Activated CD8-positive, alpha-beta memory T cell treated with anti-CD3 and anti-CD28 coated beads, Interleukin-2, amount 50 U/mL, for 1 hour (primary cell): ENCODE measurements at regions not wholly inside any gene's neighbourhood (a gene's known extent, or its start where the extent isn't known, plus 50 kb on each side); places are given as distances from the start of the nearest gene placed in this dataset.

Source experiments
- DNase-seq: peaks from one replicate; pipeline ENCODE4 v3.0.0-alpha.2; 2020; ENCODE audit errors: extremely low read depth

- no peak for DNase-seq
These were observed 409.3 kb upstream of the SLC24A2 start for GRCh38 chr9:20197976-20198685.

DNA sequence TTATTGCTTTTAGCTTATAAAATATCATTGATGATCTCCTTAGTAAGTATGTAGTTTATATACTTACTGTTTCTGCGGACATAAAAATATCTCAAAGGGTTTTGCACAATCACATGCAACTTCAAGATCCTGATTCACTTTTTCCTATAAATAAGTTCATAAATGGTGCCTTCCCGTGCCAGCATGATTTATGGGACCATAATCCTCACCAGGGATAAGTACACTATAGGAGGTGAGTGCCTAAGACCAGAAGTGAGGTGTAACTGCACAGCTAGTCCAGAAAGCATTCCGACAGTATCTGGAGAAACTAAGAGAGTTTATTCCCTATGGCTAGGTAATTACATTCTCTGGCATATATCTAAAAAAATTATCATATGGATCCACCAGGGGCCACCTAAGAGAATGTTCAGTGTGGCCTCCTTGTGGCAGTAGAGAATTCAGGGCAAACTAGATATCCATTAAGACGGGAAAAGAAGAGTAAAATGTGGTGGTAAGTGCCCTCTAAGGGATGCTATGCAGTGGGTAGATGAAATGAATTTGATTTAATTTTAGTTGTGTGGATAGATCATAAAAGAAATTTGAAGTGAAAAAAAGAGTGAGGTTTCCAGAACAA is 402.5 kb upstream of the SLC24A2 start:
- no peak for DNase-seq

- no peak for DNase-seq
These were observed 401.0 kb upstream of the SLC24A2 start for GRCh38 chr9:20189871-20190270.

GRCh38 chr9:20188616-20189369 is 400.0 kb upstream of the SLC24A2 start:
- DNase-seq: no peak

GRCh38 chr9:20187318-20187717 is 398.5 kb upstream of the SLC24A2 start:
- DNase-seq: no peak

DNA sequence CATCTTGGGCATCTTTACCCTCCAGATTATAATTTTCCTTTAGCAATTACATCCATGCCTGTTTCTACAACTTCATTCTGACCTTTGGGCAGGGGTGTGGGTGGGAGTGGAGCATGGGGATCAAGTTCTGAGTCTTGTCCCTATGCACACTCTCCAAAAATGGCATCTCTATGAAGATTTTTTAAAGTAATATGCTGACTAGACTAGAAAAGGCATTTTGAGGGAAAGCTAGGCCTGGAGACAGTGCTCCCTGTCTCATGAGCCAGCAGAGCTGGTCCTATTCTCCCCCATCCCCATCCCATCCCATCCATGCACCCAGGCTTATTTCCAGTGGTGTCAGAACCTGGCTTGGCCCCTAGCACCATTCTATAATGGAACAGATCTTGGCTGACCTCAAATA is 398.0 kb upstream of the SLC24A2 start:
- no peak for DNase-seq

- no peak for DNase-seq
These were observed 397.4 kb upstream of the SLC24A2 start for GRCh38 chr9:20186231-20186630.

DNA sequence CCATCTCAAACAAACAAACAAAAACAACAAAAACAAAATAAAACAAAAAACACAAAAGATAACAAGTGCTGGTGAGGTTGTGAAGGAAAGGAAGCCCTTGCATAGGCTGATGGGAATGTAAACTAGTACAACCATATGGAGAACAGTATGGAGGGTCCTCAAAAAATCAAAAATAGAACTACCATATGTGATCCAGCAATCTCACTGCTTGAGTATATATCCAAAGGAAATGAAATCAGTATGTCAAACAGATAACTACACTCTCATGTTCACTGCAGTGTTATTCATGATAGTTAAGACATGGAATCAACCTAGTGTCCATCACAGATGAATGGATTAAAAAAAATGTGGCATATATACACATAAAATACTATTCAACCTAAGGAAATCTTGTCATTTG is 395.7 kb upstream of the SLC24A2 start:
- no peak for DNase-seq

DNA sequence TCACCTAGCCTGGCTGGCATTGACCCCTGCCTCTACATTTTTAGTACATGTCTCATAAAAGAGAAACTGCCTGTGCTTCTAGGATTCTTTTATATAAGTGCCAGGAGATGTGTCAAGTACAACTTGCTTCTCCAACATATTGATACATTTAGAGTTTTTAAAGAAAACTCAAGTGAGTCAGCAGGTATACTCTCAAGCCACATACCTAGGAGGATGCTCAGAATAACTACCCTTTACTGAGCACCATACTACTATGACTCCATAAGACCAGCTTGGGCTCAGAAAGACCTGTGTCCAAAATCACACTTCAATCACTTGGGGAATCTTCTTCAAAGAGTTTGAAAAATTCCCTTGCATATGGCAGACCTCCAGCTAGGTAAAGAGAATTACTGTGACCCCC is 389.8 kb upstream of the SLC24A2 start:
- DNase-seq: no peak

GRCh38 chr9:20178197-20178596 is 389.4 kb upstream of the SLC24A2 start:
- DNase-seq: no peak

GRCh38 chr9:20170122-20170521 is 381.3 kb upstream of the SLC24A2 start:
- no peak for DNase-seq

GRCh38 chr9:20152151-20152725 is 363.4 kb upstream of the SLC24A2 start:
- no peak for DNase-seq

DNA sequence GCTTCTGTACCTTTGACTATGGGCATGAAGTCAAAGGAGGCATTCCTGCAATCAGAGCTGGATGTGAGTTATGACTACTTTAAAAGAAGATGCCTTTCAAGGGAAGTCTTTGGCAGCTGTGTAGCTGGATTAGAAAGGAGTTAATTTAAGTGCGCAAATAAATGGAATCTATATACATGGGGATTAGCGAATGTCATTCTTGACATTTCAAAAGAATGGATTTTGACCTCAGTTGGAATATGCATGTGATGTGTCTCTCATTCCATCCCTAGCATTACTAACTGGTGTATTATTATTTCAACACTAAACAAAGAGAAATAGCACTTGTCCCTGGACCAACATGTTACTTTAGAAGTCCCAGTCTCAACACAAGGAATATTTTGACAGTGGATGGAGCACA is 359.6 kb upstream of the SLC24A2 start:
- no peak for DNase-seq

DNA sequence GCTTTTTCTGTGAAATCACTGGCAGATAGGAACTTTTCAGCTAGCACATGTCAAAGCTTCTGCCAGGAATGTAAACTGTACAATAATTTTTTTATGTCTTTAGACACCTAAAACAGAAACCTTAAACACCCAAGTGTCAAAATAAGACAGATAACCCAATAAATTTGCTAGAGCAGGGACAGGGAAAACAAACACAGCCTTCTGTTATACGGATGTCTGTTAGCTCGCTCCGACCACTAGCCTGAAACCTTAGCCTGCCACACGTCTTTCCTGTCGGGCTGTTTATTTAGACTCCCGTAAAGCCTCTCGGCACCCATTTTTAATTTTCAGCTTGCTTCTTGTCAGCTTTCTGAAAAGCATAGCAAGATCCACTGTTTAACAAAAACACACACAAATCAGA is 355.4 kb upstream of the SLC24A2 start:
- no peak for DNase-seq

DNA sequence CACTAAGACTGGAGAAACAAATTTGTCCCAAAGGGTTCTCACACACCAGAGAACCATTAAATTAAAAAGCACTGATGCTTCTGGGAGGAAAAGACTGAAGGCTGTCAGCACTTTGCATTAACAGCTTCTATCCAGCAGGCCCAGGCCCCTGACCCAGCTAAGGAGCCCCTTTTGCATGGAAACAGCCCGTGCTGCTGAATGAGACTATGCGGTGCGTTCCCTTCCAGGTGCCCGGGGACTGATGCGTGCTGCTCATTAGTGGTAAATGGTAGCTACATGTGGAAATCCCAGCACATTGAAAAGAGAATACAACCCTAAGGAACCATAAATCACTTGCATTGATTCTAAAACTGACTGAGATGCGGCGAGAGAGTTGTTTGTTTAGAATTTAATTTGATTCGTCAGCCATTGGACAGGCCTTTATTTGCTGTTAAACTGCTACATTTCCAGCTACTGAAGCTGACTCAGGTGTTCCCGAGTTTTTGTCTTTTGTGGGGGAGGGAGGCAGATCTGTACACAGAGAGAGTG is 351.0 kb upstream of the SLC24A2 start:
- no peak for DNase-seq

DNA sequence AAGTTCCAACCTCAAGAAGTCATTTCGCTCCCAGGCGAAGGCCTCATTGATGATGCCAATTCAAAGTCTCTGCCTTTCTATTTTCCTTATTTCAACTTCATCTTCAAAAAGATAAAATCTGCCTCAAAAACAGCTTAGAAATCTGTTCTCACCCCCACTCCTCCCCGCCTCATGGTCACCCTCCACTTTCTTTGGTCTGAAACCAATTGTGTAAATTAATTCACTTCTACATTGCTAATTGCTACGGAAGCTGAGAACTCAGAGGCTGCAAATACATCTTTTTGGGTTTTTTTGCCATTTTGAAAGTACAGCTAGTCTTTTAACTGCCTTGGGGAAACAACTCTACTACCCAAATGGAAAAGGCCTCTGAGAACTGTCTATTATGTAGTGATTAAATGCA is 350.0 kb upstream of the SLC24A2 start:
- DNase-seq: no peak

DNA sequence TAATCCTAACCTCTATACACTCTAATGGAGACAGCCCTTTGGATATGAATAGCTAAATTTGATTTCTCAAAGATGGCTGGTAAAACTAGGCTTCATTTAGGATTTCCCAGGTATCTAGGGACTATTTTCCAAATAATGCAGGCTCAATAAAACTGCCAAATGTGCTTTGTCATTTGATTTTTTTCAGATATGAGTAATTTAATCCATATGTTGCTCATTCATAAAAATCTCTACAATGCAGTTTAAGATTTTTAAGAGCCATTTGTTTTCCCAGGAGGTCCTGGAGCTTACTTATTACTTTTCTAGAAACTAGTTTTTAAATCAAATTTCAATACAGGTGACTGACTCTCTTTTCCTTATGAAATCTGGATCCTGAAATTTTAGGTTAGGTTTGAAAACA is 349.3 kb upstream of the SLC24A2 start:
- DNase-seq: no peak

- DNase-seq: no peak
These were observed 348.6 kb upstream of the SLC24A2 start for GRCh38 chr9:20137425-20137824.

DNA sequence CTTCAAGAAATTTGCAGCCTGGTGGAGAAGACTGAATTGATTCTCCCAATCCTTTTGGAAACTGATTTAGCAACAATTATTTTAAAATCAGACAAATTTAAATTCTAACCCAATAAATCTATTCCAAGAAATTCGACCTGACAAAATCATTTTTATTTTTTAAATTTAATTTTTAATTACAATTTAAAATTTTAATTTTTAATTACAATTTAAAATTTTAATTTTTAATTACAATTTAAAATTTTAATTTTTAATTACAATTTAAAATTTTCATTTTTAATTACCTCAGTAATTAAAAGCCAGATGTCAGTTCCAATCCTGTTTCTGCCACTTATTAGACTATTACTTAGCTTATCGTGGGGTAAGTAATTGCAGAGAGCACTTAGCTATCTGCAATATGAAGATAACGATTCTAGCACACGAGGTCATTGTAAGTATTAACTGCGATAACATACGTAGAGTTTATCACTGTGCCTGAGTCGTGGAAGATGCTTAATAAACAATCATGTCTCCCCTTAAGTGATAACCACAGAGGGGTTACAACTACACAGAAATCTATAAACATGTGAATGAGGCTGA is 346.4 kb upstream of the SLC24A2 start:
- no peak for DNase-seq

GRCh38 chr9:20125727-20126126 is 336.9 kb upstream of the SLC24A2 start:
- no peak for DNase-seq

DNA sequence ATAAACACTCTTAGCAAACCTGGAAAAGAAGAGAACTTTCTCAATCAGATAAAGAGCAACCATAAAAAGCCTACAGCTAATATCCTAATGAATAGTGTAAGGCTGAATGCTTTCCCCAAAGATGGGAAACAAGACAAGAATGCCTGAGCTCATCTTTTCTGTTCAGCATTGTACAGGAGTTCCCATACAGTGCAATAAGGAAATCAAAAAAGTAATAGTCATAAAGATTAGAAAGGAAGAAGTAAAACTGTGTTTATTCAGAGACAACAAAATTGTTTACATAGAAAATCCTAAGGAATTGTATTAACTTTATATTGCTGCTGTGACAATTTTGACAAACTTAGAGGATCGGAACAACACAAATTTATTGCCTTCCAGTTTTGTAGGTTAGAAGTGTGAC is 330.7 kb upstream of the SLC24A2 start:
- no peak for DNase-seq

DNA sequence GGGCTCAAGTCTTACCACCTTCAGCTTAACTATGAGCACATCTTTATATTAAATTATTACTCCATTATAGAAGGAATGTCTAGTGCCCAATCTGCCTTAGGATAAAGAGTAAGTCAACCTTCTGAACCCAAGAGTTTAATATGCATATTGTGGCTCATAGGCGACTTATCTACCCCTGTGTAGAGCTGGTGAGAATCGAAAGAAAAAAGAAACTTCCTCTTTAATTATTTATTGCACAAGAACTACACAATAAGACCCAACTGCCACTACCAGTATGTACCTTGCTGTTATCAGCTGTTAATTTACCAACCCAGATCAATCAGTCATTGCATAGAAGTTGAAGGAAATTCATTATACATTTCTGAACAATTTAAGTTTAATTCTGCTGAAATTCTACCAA is 329.1 kb upstream of the SLC24A2 start:
- DNase-seq: no peak
